ENCODE measurements at regions not wholly inside any gene's neighbourhood (a gene's known extent, or its start where the extent isn't known, plus 50 kb on each side); places are given as distances from the start of the nearest gene placed in this dataset.

DNA sequence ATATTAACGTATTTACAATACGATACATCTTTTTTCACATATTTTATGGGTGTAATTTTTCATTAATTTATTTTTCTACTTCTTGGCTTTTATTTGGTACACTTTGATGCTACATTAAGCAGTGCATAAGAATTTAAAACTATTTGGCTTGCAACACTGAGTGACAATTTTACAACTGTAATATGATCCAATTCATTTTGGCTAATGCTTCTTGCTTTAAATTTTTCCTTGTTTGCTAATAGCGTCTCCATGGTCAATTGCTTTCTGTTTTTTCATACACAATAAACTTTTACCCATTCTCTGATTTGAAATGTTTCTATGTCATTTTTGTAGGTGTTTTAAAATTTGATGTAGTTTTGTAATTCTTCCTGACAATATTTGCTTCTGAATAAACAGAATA is 773.2 kb downstream of the FAM181B start:
- TF ChIP-seq CTCF (IDR thresholded peaks at IDR 0.05) (no peak), POLR2A (IDR thresholded peaks at IDR 0.05) (no peak), EP300 (IDR thresholded peaks at IDR 0.05) (no peak)
